Smooth muscle cell (in vitro differentiated cells): ENCODE measurements at regions not wholly inside any gene's neighbourhood (a gene's known extent, or its start where the extent isn't known, plus 50 kb on each side); places are given as distances from the start of the nearest gene placed in this dataset.

ENCODE experiments used
- DNase-seq: peaks from one replicate; lab custom pipeline; 2025; ENCODE audit not compliant: unreplicated experiment; lab: John Stamatoyannopoulos, UW
- H2AFZ ChIP-seq: fragments of 200-600 bp; sonication (generic); 2 replicates; pipeline ENCODE4 v1.6.0; 2016; ENCODE audit warnings: antibody characterized with exemption, low read depth, mild to moderate bottlenecking
- H3F3A ChIP-seq: fragments of 200-600 bp; sonication (generic); 2 replicates; pipeline ENCODE4 v1.6.0; 2017; ENCODE audit warnings: antibody characterized with exemption, low read depth
- H3K27ac ChIP-seq: fragments of 200-600 bp; sonication (generic); 2 replicates; pipeline ENCODE4 v1.5.1; 2016; ENCODE audit warnings: low read depth, mild to moderate bottlenecking
- H3K27me3 ChIP-seq: fragments of 200-600 bp; sonication (generic); 2 replicates; pipeline ENCODE4 v1.6.1; 2016; ENCODE audit warnings: low read depth, mild to moderate bottlenecking
- H3K36me3 ChIP-seq: fragments of 200-600 bp; sonication (generic); 2 replicates; pipeline ENCODE4 v1.5.1; 2016; ENCODE audit warnings: low read depth
- H3K4me1 ChIP-seq: fragments of 200-600 bp; sonication (generic); 2 replicates; pipeline ENCODE4 v1.5.1; 2016; ENCODE audit warnings: low read depth
- H3K4me2 ChIP-seq: fragments of 200-600 bp; sonication (generic); 2 replicates; pipeline ENCODE4 v1.6.0; 2016; ENCODE audit warnings: mild to moderate bottlenecking
- H3K4me3 ChIP-seq: fragments of 200-600 bp; sonication (generic); 2 replicates; pipeline ENCODE4 v1.5.1; 2016; ENCODE audit warnings: mild to moderate bottlenecking
- H3K79me2 ChIP-seq: fragments of 200-600 bp; sonication (generic); 2 replicates; pipeline ENCODE4 v1.6.0; 2016; ENCODE audit warnings: low read depth, mild to moderate bottlenecking
- H3K9ac ChIP-seq: fragments of 200-600 bp; sonication (generic); 2 replicates; pipeline ENCODE4 v1.6.0; 2016; ENCODE audit warnings: low read depth
- H3K9me3 ChIP-seq: fragments of 200-600 bp; sonication (generic); replicated peaks from 2 replicates; pipeline ENCODE4 v1.5.1; 2016; ENCODE audit warnings: low read depth
- H4K20me1 ChIP-seq: fragments of 200-600 bp; sonication (generic); 2 replicates; pipeline ENCODE4 v1.6.0; 2016; ENCODE audit warnings: low read depth
- CTCF ChIP-seq: fragments of 200-600 bp; sonication (generic); IDR thresholded peaks from 2 replicates; pipeline ENCODE4 v1.5.1; 2017; ENCODE audit warnings: borderline replicate concordance, mild to moderate bottlenecking, antibody characterized with exemption; ENCODE audit not compliant: insufficient read depth, poor library complexity, severe bottlenecking
- WGBS: methylation state at CpG from one replicate; pipeline ENCODE4 v1.1.7; 2016; ENCODE audit warnings: low lambda C conversion rate; 5-methylcytosine and 5-hydroxymethylcytosine counted together

GRCh38 chr10:20369863-20370736, 527.0 kb downstream of the NEBL start:
- no peak overlapping the region for H3K4me2 ChIP-seq
- no peaks in the 10 kb centered on the region for H3K79me2 ChIP-seq
- H3K9ac ChIP-seq: no peak overlapping the region
- H3F3A ChIP-seq: no peaks in the 10 kb centered on the region
- no peak for DNase-seq
- no peaks in the 10 kb centered on the region for H4K20me1 ChIP-seq
- TF ChIP-seq CTCF: no peak
- no peak overlapping the region for H3K27ac ChIP-seq
- no peak overlapping the region for H2AFZ ChIP-seq
- H3K27me3 ChIP-seq: no peaks in the 10 kb centered on the region
- WGBS: 54% methylated on average over 9 of the region's 9 CpGs
- no peak overlapping the region for H3K4me3 ChIP-seq
- H3K9me3 ChIP-seq: no peaks in the 10 kb centered on the region
- H3K4me1 ChIP-seq: no peaks in the 10 kb centered on the region
- H3K36me3 ChIP-seq: no peaks in the 10 kb centered on the region

- Histone ChIP-seq H3K27me3 (no peaks in the 10 kb centered on the region), H3K4me2 (no peak overlapping the region), H3K4me1 (no peaks in the 10 kb centered on the region), H3F3A (no peaks in the 10 kb centered on the region), H3K27ac (no peak overlapping the region), H3K79me2 (no peaks in the 10 kb centered on the region), H3K36me3 (no peaks in the 10 kb centered on the region), H3K4me3 (no peak overlapping the region), H4K20me1 (no peaks in the 10 kb centered on the region), H3K9ac (no peak overlapping the region), H2AFZ (no peak overlapping the region), H3K9me3 (no peaks in the 10 kb centered on the region)
- TF ChIP-seq CTCF: no peak
- no peak for DNase-seq
Measured at GRCh38 chr10:20363684-20364083, 533.4 kb downstream of the NEBL start.

- Histone ChIP-seq H3K4me2 (no peak overlapping the region), H3K4me3 (no peak overlapping the region), H2AFZ (no peak overlapping the region), H3F3A (no peaks in the 10 kb centered on the region), H3K27ac (no peak overlapping the region), H4K20me1 (no peaks in the 10 kb centered on the region), H3K9me3 (no peaks in the 10 kb centered on the region), H3K9ac (no peak overlapping the region), H3K79me2 (no peaks in the 10 kb centered on the region), H3K4me1 (no peaks in the 10 kb centered on the region), H3K27me3 (no peaks in the 10 kb centered on the region), H3K36me3 (no peaks in the 10 kb centered on the region)
- 64% methylated on average over 4 of the region's 4 CpGs for WGBS
- TF ChIP-seq CTCF: no peak
- DNase-seq: no peak
Measured at GRCh38 chr10:20355915-20356314, 539.7 kb downstream of the PLXDC2 start.

- Histone ChIP-seq H3F3A (no peaks in the 10 kb centered on the region), H3K4me1 (no peaks in the 10 kb centered on the region), H3K36me3 (no peaks in the 10 kb centered on the region), H3K9me3 (no peaks in the 10 kb centered on the region), H4K20me1 (no peaks in the 10 kb centered on the region), H3K4me3 (no peak overlapping the region), H3K27ac (no peak overlapping the region), H3K9ac (no peak overlapping the region), H3K79me2 (no peaks in the 10 kb centered on the region), H2AFZ (no peak overlapping the region), H3K4me2 (no peak overlapping the region), H3K27me3 (no peaks in the 10 kb centered on the region)
- no peak for TF ChIP-seq CTCF
- DNase-seq: no peak
- 82% methylated on average over 3 of the region's 3 CpGs for WGBS
Measured at GRCh38 chr10:20355011-20355410, 538.8 kb downstream of the PLXDC2 start.
